Thyroid gland (tissue), 4 donors: ENCODE measurements at regions not wholly inside any gene's neighbourhood (a gene's known extent, or its start where the extent isn't known, plus 50 kb on each side); places are given as distances from the start of the nearest gene placed in this dataset.

Experiments used
- CTCF ChIP-seq, 6 experiments: fragments of 200-600 bp in 3 of 6; fragments of 450-650 bp in 3 of 6; sonication (generic) in 3 of 6; IDR thresholded peaks; one replicate each; pipeline ENCODE4 v1.5.1; 2016 to 2019; ENCODE audit warnings: antibody characterized with exemption in 6 of 6, mild to moderate bottlenecking in 2 of 6, inconsistent platforms in 1 of 6, moderate library complexity in 1 of 6
- POLR2A ChIP-seq, 2 donors: fragments of 450-650 bp; IDR thresholded peaks; one replicate each; pipeline ENCODE4 v1.6.1; 2017; ENCODE audit warnings: antibody characterized with exemption in 2 of 2, mild to moderate bottlenecking in 2 of 2, moderate library complexity in 1 of 2

- TF ChIP-seq CTCF (IDR thresholded peaks at IDR 0.05), result no peak
- TF ChIP-seq POLR2A (IDR thresholded peaks at IDR 0.05), result no peak
These were observed 124.2 kb upstream of the MAST4 start for GRCh38 chr5:66472010-66472409.
